GM12878 (cell line): ENCODE measurements at regions not wholly inside any gene's neighbourhood (a gene's known extent, or its start where the extent isn't known, plus 50 kb on each side); places are given as distances from the start of the nearest gene placed in this dataset.

Experiments
- ATAC-seq: fragments of 200-7000 bp; cut with Tn5 transposase; 3 replicates; pipeline ENCODE4 v1.9.1; 2020; ENCODE audit warnings: mild to moderate bottlenecking, moderate library complexity
- BruUV-seq: library from RNA; stranded (reverse); fragments of 400-500 nt; replicated peaks from 2 replicates; lab custom pipeline; 2021; lab: Mats Ljungman, UMichigan
- CTCF ChIA-PET: fragments of 300-600 bp; sonication (Branson Sonifier 250); formaldehyde crosslinking; extraction: SDS; loops from one replicate; lab custom pipeline; 2021; ENCODE audit warnings: inconsistent platforms; lab: Yijun Ruan, JAX
- POLR2A ChIA-PET: fragments of 350-600 bp; formaldehyde crosslinking; extraction: SDS; loops from one replicate; lab custom pipeline; 2021; ENCODE audit warnings: inconsistent platforms; lab: Charles Lee
- RAD21 ChIA-PET: fragments of 300-600 bp; sonication (Branson Sonifier 250); formaldehyde crosslinking; loops from one replicate; lab custom pipeline; 2023; ENCODE audit warnings: antibody characterized with exemption; ENCODE audit not compliant: unreplicated experiment; lab: Charles Lee
- SMC1A ChIA-PET: fragments of 300-600 bp; sonication (Branson Sonifier 250); formaldehyde crosslinking; loops from one replicate; lab custom pipeline; 2023; ENCODE audit not compliant: unreplicated experiment, uncharacterized antibody; lab: Charles Lee
- DNase-seq: peaks from one replicate; pipeline ENCODE4 v3.0.0-alpha.2; 2011; ENCODE audit warnings: low read depth, low spot score
- FAIRE-seq: peaks from 3 replicates; lab custom pipeline; 2011; peaks lifted over from hg19 to GRCh38; lab: Jason Lieb, UNC
- H2AFZ ChIP-seq: 2 replicates; pipeline ENCODE4 v1.6.0; 2011; ENCODE audit warnings: low read depth, low read length, control low read depth; ENCODE audit not compliant: control insufficient read depth
- H3K27ac ChIP-seq: 2 replicates; pipeline ENCODE4 v1.5.1; 2011; ENCODE audit warnings: control low read depth; ENCODE audit not compliant: control insufficient read depth, insufficient read depth
- H3K27me3 ChIP-seq, 2 experiments: replicated peaks in 1 of 2; 2 replicates each; pipeline versions ENCODE4 v1.6.0 to v1.6.1; 2011; ENCODE audit warnings: low read length in 1 of 2; ENCODE audit not compliant: control insufficient read depth in 2 of 2, insufficient read depth in 2 of 2
- H3K36me3 ChIP-seq, 2 experiments: 2 replicates each; pipeline ENCODE4 v1.5.1; 2011; ENCODE audit warnings: low read length in 1 of 2; ENCODE audit not compliant: control insufficient read depth in 2 of 2, insufficient read depth in 2 of 2
- H3K4me1 ChIP-seq: 2 replicates; pipeline ENCODE4 v1.6.1; 2011; ENCODE audit warnings: mild to moderate bottlenecking, low read length, moderate library complexity, mixed read lengths; ENCODE audit not compliant: control insufficient read depth, insufficient read depth
- H3K4me2 ChIP-seq: 2 replicates; pipeline ENCODE4 v1.6.0; 2011; ENCODE audit warnings: control low read depth; ENCODE audit not compliant: control insufficient read depth, insufficient read depth
- H3K4me3 ChIP-seq: fragments of 200-600 bp; sonication (generic); 2 replicates; pipeline ENCODE4 v1.5.1; 2016
- H3K79me2 ChIP-seq: 2 replicates; pipeline ENCODE4 v1.6.0; 2011; ENCODE audit warnings: low read length; ENCODE audit not compliant: control insufficient read depth, insufficient read depth
- H3K9ac ChIP-seq: 2 replicates; pipeline ENCODE4 v1.8.0; 2011; ENCODE audit warnings: low read length, control low read depth, mixed read lengths; ENCODE audit not compliant: control insufficient read depth, insufficient read depth
- H3K9me3 ChIP-seq: replicated peaks from 3 replicates; pipeline ENCODE4 v1.5.1; 2011; ENCODE audit warnings: mild to moderate bottlenecking, low read length; ENCODE audit not compliant: control insufficient read depth, insufficient read depth
- H4K20me1 ChIP-seq: 2 replicates; pipeline ENCODE4 v1.6.0; 2011; ENCODE audit not compliant: control insufficient read depth, insufficient read depth
- FOXK2 ChIP-seq: fragments of 450-650 bp; IDR thresholded peaks from 2 replicates; pipeline ENCODE4 v1.6.1; 2017; ENCODE audit warnings: mild to moderate bottlenecking, moderate library complexity
- IKZF1 ChIP-seq: fragments of 450-650 bp; conservative IDR thresholded peaks from 2 replicates; pipeline ENCODE4 v1.6.1; 2017; ENCODE audit warnings: antibody characterized with exemption, mild to moderate bottlenecking
- MTA2 ChIP-seq: fragments of 450-650 bp; IDR thresholded peaks from 2 replicates; pipeline ENCODE4 v1.6.1; 2016; ENCODE audit warnings: low read depth, mild to moderate bottlenecking, moderate library complexity
- ZNF24 ChIP-seq: fragments of 450-650 bp; IDR thresholded peaks from 2 replicates; pipeline ENCODE4 v1.6.1; 2017; ENCODE audit warnings: antibody characterized with exemption, mild to moderate bottlenecking
- WGBS: methylation state at CpG from one replicate; pipeline ENCODE4 v1.1.6; 2016; ENCODE audit warnings: low lambda C conversion rate; ENCODE audit not compliant: insufficient replicate concordance, insufficient coverage; ENCODE audit errors: missing lambda C conversion rate; 5-methylcytosine and 5-hydroxymethylcytosine counted together
- in situ Hi-C: fragments of 300-500 bp; cut with MboI; formaldehyde crosslinking; loops from 9 replicates; pipeline ENCODE4 v1.14.3; 2018; ENCODE audit warnings: mixed read lengths
- intact Hi-C: fragments of 100-400 bp; cut with micrococcal nuclease; formaldehyde crosslinking; loops from one replicate; pipeline ENCODE4 v1.14.2; 2022; ENCODE audit not compliant: unreplicated experiment
- TF ChIP-seq, protein P1 (sequence below): fragments of 450-650 bp; IDR thresholded peaks from 2 replicates; pipeline ENCODE4 v1.6.1; 2017; ENCODE audit warnings: mild to moderate bottlenecking
- TF ChIP-seq, protein P2 (sequence below): IDR thresholded peaks from 2 replicates; pipeline ENCODE4 v1.6.1; 2011; ENCODE audit warnings: borderline replicate concordance, low read depth, mild to moderate bottlenecking, moderate library complexity, low read length; ENCODE audit not compliant: insufficient read depth, poor library complexity, severe bottlenecking
- TF ChIP-seq, protein P3 (sequence below): fragments of 450-650 bp; IDR thresholded peaks from 2 replicates; pipeline ENCODE4 v1.6.1; 2017; ENCODE audit warnings: mild to moderate bottlenecking, moderate library complexity

DNA sequence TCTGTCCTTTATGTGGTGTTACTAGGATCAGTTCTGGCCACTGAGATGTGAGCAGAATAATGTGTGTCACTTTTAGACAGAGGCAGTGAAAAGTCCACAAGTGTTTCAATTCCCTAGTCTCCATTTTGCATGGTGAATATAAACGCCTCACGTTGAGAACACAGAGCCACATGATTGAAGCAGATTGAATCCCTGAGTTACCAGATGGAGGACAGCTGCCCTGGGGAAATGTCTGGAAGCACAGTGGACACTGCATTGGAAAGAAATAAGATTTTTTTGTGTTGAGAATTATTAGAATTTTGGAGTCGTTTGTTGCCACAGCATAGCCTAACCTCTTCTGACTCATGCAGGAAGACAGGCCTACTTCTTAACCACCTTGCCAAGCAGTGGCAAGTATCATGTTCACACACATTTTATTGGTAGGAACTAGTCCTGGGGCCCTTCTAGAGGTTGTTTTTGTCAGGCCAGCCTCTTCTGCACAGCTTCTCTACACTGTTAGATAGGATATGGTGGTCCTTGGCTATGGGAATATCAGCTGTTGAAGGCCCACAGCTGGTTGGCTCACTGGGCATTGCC is 188.6 kb downstream of the TMEM182 start:
- H3K79me2 ChIP-seq: no peaks in the 10 kb centered on the region
- ChIA-PET RAD21 (no interaction called here), SMC1A (no interaction called here), POLR2A (interaction anchor here (0.7 kb wide), 1 partner anchor 1926 kb away, joined by 6 read pairs; no protein-coding TSS in a partner anchor), CTCF (no interaction called here)
- no peak for TF ChIP-seq IKZF1
- TF ChIP-seq, protein P1, sequence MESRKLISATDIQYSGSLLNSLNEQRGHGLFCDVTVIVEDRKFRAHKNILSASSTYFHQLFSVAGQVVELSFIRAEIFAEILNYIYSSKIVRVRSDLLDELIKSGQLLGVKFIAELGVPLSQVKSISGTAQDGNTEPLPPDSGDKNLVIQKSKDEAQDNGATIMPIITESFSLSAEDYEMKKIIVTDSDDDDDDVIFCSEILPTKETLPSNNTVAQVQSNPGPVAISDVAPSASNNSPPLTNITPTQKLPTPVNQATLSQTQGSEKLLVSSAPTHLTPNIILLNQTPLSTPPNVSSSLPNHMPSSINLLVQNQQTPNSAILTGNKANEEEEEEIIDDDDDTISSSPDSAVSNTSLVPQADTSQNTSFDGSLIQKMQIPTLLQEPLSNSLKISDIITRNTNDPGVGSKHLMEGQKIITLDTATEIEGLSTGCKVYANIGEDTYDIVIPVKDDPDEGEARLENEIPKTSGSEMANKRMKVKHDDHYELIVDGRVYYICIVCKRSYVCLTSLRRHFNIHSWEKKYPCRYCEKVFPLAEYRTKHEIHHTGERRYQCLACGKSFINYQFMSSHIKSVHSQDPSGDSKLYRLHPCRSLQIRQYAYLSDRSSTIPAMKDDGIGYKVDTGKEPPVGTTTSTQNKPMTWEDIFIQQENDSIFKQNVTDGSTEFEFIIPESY: no peak
- TF ChIP-seq MTA2: no peak
- TF ChIP-seq, protein P2, sequence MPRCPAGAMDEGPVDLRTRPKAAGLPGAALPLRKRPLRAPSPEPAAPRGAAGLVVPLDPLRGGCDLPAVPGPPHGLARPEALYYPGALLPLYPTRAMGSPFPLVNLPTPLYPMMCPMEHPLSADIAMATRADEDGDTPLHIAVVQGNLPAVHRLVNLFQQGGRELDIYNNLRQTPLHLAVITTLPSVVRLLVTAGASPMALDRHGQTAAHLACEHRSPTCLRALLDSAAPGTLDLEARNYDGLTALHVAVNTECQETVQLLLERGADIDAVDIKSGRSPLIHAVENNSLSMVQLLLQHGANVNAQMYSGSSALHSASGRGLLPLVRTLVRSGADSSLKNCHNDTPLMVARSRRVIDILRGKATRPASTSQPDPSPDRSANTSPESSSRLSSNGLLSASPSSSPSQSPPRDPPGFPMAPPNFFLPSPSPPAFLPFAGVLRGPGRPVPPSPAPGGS: no peak
- no peak for TF ChIP-seq ZNF24
- no peak for TF ChIP-seq FOXK2
- TF ChIP-seq, protein P3, sequence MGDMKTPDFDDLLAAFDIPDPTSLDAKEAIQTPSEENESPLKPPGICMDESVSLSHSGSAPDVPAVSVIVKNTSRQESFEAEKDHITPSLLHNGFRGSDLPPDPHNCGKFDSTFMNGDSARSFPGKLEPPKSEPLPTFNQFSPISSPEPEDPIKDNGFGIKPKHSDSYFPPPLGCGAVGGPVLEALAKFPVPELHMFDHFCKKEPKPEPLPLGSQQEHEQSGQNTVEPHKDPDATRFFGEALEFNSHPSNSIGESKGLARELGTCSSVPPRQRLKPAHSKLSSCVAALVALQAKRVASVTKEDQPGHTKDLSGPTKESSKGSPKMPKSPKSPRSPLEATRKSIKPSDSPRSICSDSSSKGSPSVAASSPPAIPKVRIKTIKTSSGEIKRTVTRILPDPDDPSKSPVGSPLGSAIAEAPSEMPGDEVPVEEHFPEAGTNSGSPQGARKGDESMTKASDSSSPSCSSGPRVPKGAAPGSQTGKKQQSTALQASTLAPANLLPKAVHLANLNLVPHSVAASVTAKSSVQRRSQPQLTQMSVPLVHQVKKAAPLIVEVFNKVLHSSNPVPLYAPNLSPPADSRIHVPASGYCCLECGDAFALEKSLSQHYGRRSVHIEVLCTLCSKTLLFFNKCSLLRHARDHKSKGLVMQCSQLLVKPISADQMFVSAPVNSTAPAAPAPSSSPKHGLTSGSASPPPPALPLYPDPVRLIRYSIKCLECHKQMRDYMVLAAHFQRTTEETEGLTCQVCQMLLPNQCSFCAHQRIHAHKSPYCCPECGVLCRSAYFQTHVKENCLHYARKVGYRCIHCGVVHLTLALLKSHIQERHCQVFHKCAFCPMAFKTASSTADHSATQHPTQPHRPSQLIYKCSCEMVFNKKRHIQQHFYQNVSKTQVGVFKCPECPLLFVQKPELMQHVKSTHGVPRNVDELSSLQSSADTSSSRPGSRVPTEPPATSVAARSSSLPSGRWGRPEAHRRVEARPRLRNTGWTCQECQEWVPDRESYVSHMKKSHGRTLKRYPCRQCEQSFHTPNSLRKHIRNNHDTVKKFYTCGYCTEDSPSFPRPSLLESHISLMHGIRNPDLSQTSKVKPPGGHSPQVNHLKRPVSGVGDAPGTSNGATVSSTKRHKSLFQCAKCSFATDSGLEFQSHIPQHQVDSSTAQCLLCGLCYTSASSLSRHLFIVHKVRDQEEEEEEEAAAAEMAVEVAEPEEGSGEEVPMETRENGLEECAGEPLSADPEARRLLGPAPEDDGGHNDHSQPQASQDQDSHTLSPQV: no peak
- no peak overlapping the region for H3K4me2 ChIP-seq
- intact Hi-C loops (no loop called here), in situ Hi-C loops (no loop called here)
- H3K9ac ChIP-seq: no peak overlapping the region
- no peaks in the 10 kb centered on the region for H3K27me3 ChIP-seq
- no TSS peak for BruUV-seq
- WGBS: 0% methylated on average over 3 of the region's 3 CpGs
- ATAC-seq: no peak
- no peak for DNase-seq
- H3K36me3 ChIP-seq: no peaks in the 10 kb centered on the region
- no peaks in the 10 kb centered on the region for H4K20me1 ChIP-seq
- H3K9me3 ChIP-seq: no peaks in the 10 kb centered on the region
- FAIRE-seq: no peak
- no peak overlapping the region for H2AFZ ChIP-seq
- no peak overlapping the region for H3K4me3 ChIP-seq
- no peak overlapping the region for H3K27ac ChIP-seq
- H3K4me1 ChIP-seq: no peaks in the 10 kb centered on the region
